ENCODE measurements at regions not wholly inside any gene's neighbourhood (a gene's known extent, or its start where the extent isn't known, plus 50 kb on each side); places are given as distances from the start of the nearest gene placed in this dataset.

- Histone ChIP-seq H3K4me3 (replicated peaks; ENCODE audit: insufficient read depth, low read length) (peak overlapping the region; percentile 47), H3K27me3 (ENCODE audit: insufficient read depth, poor library complexity, severe bottlenecking) (peaks cover 38% of the 10 kb centered on the region), H3K27ac (replicated peaks) (no peak overlapping the region)
- no peak for DNase-seq (ENCODE audit: low read depth in 1 of 2, low spot score in 1 of 2)
- TF ChIP-seq GABPA (IDR thresholded peaks at IDR 0.05; ENCODE audit: low read depth) (no peak), REST (IDR thresholded peaks at IDR 0.05; ENCODE audit: insufficient replicate concordance, low read depth) (no peak), CTCF (IDR thresholded peaks at IDR 0.05; ENCODE audit: insufficient read depth, low read length) (no peak)
These were observed 91.5 kb downstream of the GEMIN8 start for GRCh38 chrX:13938051-13938828.

GRCh38 chrX:13937370-13938050 lies 92.2 kb downstream of the GEMIN8 start:
- peaks cover 38% of the 10 kb centered on the region for H3K27me3 ChIP-seq (ENCODE audit: insufficient read depth, poor library complexity, severe bottlenecking)
- H3K27ac ChIP-seq (replicated peaks): no peak overlapping the region
- peak overlapping the region; percentile 47 for H3K4me3 ChIP-seq (replicated peaks; ENCODE audit: insufficient read depth, low read length)
- no peak for DNase-seq (ENCODE audit: low read depth in 1 of 2, low spot score in 1 of 2)
- no peak for TF ChIP-seq CTCF (IDR thresholded peaks at IDR 0.05; ENCODE audit: insufficient read depth, low read length)
- TF ChIP-seq GABPA (IDR thresholded peaks at IDR 0.05; ENCODE audit: low read depth): no peak
- TF ChIP-seq REST (IDR thresholded peaks at IDR 0.05; ENCODE audit: insufficient replicate concordance, low read depth): no peak
- TF ChIP-seq SPI1 (IDR thresholded peaks at IDR 0.05; ENCODE audit: borderline replicate concordance, low read depth): no peak
- no peak for TF ChIP-seq POLR2AphosphoS5 (IDR thresholded peaks at IDR 0.05; ENCODE audit: low read depth)

GRCh38 chrX:13936521-13937225 lies 93.0 kb downstream of the GEMIN8 start:
- Histone ChIP-seq H3K27me3 (ENCODE audit: insufficient read depth, poor library complexity, severe bottlenecking) (peaks cover 38% of the 10 kb centered on the region), H3K27ac (replicated peaks) (no peak overlapping the region), H3K4me3 (replicated peaks; ENCODE audit: insufficient read depth, low read length) (no peak overlapping the region)
- no peak for DNase-seq (ENCODE audit: low read depth in 1 of 2, low spot score in 1 of 2)
- TF ChIP-seq SPI1 (IDR thresholded peaks at IDR 0.05; ENCODE audit: borderline replicate concordance, low read depth): no peak
- TF ChIP-seq GABPA (IDR thresholded peaks at IDR 0.05; ENCODE audit: low read depth): no peak
- TF ChIP-seq CTCF (IDR thresholded peaks at IDR 0.05; ENCODE audit: insufficient read depth, low read length): no peak
- TF ChIP-seq REST (IDR thresholded peaks at IDR 0.05; ENCODE audit: insufficient replicate concordance, low read depth): no peak
- no peak for TF ChIP-seq POLR2AphosphoS5 (IDR thresholded peaks at IDR 0.05; ENCODE audit: low read depth)

All from HL-60 (cell line).